ENCODE measurements at regions not wholly inside any gene's neighbourhood (a gene's known extent, or its start where the extent isn't known, plus 50 kb on each side); places are given as distances from the start of the nearest gene placed in this dataset.

- Histone ChIP-seq H3K27ac (no peak overlapping the region), H3K9me3 (no peaks in the 10 kb centered on the region), H3K4me1 (no peaks in the 10 kb centered on the region), H3K4me3 (replicated peaks in 1 of 3) (no peak overlapping the region), H3K36me3 (no peaks in the 10 kb centered on the region), H3K27me3 (no peaks in the 10 kb centered on the region)
- DNase-seq: no peak
- TF ChIP-seq POLR2A (IDR thresholded peaks at IDR 0.05) (no peak), CTCF (IDR thresholded peaks at IDR 0.05) (no peak)
- 72 to 81% methylated on average over 7 of the region's 7 CpGs for WGBS, 2 donors
- intact Hi-C loops (cut with DNase I): no loop called here
These were observed 253.0 kb downstream of the CDH10 start for GRCh38 chr5:24391816-24392215.

- Histone ChIP-seq H3K27ac (no peak overlapping the region), H3K4me1 (no peaks in the 10 kb centered on the region), H3K9me3 (no peaks in the 10 kb centered on the region), H3K27me3 (no peaks in the 10 kb centered on the region), H3K36me3 (no peaks in the 10 kb centered on the region), H3K4me3 (replicated peaks in 1 of 3) (no peak overlapping the region)
- WGBS, 2 donors: 73 to 88% methylated on average over 5 to 6 of the region's 6 CpGs
- intact Hi-C loops (cut with DNase I): no loop called here
- no peak for DNase-seq
- TF ChIP-seq POLR2A (IDR thresholded peaks at IDR 0.05) (no peak), CTCF (IDR thresholded peaks at IDR 0.05) (no peak)
These were observed 247.2 kb downstream of the CDH10 start for GRCh38 chr5:24397601-24398000.

GRCh38 chr5:24401773-24402172 lies 243.0 kb downstream of the CDH10 start:
- 61 to 63% methylated on average over 3 of the region's 3 CpGs for WGBS, 2 donors
- no peaks in the 10 kb centered on the region for H3K4me1 ChIP-seq
- no peaks in the 10 kb centered on the region for H3K9me3 ChIP-seq
- no peaks in the 10 kb centered on the region for H3K27me3 ChIP-seq
- intact Hi-C loops (cut with DNase I): no loop called here
- H3K27ac ChIP-seq: no peak overlapping the region
- TF ChIP-seq CTCF (IDR thresholded peaks at IDR 0.05) (no peak), POLR2A (IDR thresholded peaks at IDR 0.05) (no peak)
- no peak overlapping the region for H3K4me3 ChIP-seq (replicated peaks in 1 of 3)
- no peak for DNase-seq
- no peaks in the 10 kb centered on the region for H3K36me3 ChIP-seq

DNA sequence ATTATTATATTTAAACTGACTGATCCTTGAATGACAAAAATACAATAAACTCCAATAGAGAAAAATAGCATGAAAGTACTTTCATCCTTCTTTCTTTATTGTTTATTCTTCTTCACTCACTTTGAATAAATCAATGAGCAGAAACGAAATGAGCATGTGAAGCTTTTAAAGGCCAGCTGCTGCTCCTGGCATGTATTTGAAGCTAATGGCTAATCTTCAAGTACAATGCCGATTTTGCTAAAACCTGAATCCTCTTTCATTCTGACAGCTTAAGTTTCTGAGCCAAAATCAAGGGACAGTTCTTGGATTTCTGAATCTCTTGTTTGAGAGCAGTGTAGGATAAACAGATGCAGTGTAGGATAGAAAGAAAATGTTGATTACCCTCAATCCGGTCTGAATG lies 237.3 kb downstream of the CDH10 start:
- H3K36me3 ChIP-seq: no peaks in the 10 kb centered on the region
- H3K27ac ChIP-seq: no peak overlapping the region
- H3K4me1 ChIP-seq: no peaks in the 10 kb centered on the region
- H3K27me3 ChIP-seq: no peaks in the 10 kb centered on the region
- no peaks in the 10 kb centered on the region for H3K9me3 ChIP-seq
- no peak overlapping the region for H3K4me3 ChIP-seq (replicated peaks in 1 of 3)
- TF ChIP-seq CTCF (IDR thresholded peaks at IDR 0.05) (no peak), POLR2A (IDR thresholded peaks at IDR 0.05) (no peak)
- intact Hi-C loops (cut with DNase I): no loop called here
- 63 to 67% methylated on average over 3 of the region's 3 CpGs for WGBS, 2 donors
- DNase-seq: no peak

GRCh38 chr5:24428345-24428744 lies 216.4 kb downstream of the CDH10 start:
- no peaks in the 10 kb centered on the region for H3K9me3 ChIP-seq
- TF ChIP-seq POLR2A (IDR thresholded peaks at IDR 0.05) (no peak), CTCF (IDR thresholded peaks at IDR 0.05) (no peak)
- no peak overlapping the region for H3K27ac ChIP-seq
- H3K27me3 ChIP-seq: no peaks in the 10 kb centered on the region
- no peak overlapping the region for H3K4me3 ChIP-seq (replicated peaks in 1 of 3)
- H3K36me3 ChIP-seq: no peaks in the 10 kb centered on the region
- DNase-seq: no peak
- intact Hi-C loops (cut with DNase I): no loop called here
- H3K4me1 ChIP-seq: no peaks in the 10 kb centered on the region
- WGBS, 2 donors: 60 to 69% methylated on average over 1 of the region's 1 CpG
